NCI-H128 (cell line): ENCODE measurements at regions not wholly inside any gene's neighbourhood (a gene's known extent, or its start where the extent isn't known, plus 50 kb on each side); places are given as distances from the start of the nearest gene placed in this dataset.

Experiments
- DNase-seq: peaks from one replicate; lab custom pipeline; 2025; ENCODE audit not compliant: unreplicated experiment; lab: John Stamatoyannopoulos, UW

DNA sequence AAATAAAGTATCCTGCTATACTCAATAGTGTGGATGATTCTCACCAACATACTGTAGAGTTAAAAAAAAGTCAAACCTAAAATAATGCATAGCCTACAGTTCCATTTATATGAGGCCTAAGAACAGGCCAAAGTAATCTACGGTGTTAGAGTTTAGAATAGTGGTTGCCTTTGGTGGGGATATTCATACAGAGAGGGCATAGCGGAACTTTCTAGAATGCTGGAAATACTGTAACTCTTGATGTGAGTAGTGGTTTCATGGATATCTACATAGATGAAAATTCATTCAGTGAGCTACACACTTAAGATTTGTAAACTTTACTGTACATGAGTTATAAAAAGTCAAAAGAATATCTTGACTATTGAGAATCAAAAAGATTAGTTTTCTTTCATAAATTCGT lies 349.9 kb upstream of the NFE2L3 start:
- no peak for DNase-seq

- DNase-seq: no peak
These were observed 349.5 kb upstream of the NFE2L3 start for GRCh38 chr7:25802473-25802872.

DNA sequence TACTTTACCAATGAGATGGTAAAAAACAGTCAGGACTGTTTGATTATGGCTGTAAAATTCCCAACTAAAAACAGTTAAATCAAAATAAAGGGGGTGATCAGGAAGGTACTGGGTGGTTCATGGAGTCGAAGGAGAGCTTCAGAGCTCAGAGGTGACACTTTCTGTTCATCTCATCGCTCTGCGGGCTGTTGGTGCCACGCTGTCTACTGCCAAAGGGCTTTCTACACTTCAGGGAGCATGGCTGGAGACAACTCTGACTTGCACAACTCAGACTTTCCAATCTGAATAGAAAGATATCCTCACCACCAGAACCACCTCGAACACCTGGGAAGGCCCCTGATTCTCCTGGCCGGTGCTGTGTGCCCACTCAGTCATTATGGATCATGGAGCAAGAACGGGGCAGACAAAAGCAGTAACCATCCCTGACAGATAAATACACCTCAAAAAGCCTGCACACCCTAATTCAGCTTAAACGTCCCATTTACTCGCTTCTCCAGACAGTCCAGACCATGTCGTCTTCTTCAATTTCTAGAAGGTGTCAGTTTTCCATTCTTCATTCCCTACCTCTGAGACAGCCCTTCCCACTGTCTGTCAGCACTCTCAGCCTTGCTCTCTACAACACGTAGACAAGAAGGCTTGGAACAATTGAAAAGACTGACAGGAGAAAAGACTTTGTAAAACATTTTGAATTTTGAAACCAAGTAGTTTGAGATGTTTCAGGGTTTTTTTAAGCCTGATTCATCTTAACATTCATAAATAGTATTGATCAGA lies 348.7 kb upstream of the NFE2L3 start:
- no peak for DNase-seq

- no peak for DNase-seq
These were observed 347.8 kb upstream of the NFE2L3 start for GRCh38 chr7:25804154-25804553.

GRCh38 chr7:25805027-25805687 lies 346.8 kb upstream of the NFE2L3 start:
- DNase-seq: no peak

GRCh38 chr7:25807086-25807611 lies 344.8 kb upstream of the NFE2L3 start:
- no peak for DNase-seq

DNA sequence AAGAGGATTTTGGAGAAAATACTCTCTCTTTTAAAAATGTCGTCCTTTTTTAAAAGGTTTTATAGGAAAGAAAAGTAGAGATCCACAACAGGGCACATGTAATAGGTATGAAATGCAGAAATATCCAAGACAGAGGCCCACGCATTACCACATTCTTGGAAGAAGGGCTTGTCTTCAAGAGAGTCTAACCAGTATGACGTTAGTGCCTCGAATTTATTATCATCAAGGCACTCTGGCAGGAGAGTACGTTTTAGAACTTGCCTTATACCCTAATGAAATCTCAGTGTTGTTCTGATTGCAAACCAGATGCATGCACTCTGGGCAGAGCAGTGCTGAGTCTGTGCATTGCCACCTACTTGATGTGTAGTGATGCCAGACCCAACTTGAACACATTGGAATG lies 342.6 kb upstream of the NFE2L3 start:
- DNase-seq: no peak

DNA sequence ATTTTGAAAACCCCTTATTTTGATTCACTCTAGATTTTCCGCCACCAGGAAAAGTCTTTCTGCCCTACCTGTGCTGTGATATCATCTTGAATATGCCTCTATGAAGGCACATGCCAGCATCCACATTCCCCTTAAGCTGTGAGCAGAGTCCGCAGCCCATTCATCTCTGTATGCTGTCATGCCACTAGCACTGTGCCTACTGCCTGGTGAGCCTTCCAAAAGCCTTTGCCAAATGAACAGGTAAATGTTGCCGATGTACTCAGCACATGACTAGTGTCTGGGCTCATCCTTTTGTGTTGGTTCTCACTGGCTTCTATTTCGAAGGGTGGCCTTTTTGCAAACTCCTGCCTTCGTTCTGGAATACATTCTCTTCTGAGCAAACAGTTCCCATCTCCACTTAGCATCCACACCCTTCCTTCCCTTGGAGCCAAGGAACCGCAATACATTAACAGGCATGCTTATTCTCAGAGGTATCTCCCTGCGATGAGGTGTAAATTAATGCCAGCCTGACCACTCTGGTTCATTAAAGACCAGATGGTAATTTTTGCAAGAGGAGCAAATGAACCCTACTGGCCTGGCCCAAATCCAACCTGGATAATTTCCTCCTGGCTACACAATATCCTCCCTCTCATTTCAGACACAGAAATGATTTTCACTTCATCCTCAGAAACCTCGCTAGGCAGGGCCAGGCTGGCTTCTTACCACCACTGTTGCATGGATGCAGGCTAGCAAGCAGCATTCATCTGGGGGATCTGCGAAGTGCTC lies 339.7 kb upstream of the NFE2L3 start:
- DNase-seq: no peak

DNA sequence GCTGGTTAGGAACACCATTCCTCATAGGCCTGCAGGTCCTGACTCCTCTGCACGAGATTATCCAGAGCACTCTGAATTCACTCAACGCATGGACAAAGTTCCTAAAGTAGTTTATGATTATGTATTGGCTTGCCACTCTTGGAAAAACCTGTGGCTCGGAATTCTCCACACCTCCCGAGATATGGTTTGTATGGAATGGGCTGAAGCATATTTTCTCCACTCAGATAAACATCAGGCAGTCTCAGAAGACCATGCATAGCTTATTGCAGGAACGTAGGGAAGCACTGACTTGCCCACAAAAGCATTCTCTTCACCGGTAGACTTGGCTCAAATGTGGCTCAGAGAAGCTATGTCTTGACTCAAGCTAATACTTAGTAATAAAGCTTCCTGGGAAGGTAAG lies 338.6 kb upstream of the NFE2L3 start:
- DNase-seq: no peak

DNA sequence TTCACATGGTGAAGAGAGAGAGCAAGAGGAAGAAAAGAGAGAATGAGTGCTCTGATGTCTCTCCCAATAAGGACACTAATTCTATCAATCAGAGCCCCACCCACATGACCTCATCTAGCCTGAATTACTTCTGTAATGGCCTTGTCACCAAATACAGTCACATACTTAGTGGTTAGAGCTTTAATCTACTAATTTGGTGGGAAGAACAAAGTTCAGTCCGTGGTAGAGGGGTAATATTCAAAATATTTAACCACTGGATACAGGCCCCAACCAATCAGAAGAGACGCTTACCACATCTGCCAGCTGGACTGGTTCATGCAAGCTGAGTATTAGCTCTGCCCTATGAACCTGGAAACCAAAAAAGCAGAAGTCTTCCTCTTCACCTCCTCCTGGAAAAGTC lies 336.3 kb upstream of the NFE2L3 start:
- DNase-seq: no peak

DNA sequence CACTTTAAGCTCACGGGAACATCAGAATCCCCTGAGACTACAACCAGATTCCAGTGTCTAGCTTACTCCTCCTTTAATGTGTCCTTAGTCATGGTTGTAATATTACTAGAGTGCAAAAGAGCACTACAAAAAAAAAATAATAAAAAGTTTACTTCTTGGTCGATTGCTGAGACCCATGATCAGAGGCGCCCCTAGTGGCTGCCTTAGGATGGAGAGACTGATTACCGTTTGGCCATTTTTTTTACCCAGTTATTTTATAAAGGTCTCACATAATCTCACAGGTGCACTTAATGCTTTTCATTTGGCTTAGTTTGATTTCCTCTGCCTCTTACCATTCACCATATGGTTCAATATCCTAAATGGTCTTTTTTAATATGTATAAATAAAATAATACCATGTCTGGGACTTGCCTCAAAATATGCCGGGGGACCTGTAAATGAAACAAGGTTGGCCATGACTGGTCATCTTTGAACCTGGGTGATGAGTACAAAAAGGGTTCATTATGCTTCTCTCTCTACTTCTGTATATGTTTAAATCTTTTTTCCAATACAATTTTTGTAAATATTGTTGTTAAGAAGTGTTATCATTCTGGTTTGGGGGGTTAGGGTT lies 331.5 kb upstream of the NFE2L3 start:
- DNase-seq: no peak

- DNase-seq: no peak
These were observed 330.8 kb upstream of the NFE2L3 start for GRCh38 chr7:25821225-25821624.

GRCh38 chr7:25822823-25823222 lies 329.2 kb upstream of the NFE2L3 start:
- DNase-seq: no peak

DNA sequence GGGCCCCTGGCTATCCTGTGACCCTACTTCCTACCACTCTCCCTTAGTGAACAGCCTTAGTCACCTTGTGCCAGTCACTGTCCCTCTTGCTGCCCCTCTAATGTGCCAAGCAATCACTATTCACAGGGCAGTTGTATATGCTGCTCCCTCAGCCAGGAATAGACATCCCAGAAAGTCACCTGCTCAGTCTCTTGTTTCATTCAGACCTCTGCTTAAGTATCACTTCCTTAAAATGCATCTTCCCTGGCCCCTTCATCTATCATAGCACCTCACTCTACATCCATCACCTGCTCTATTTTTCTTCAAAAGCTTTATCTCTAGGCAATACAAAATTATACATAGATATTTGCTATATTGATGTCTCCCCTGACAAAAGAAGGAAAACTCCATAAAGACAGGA lies 328.4 kb upstream of the NFE2L3 start:
- DNase-seq: no peak

DNA sequence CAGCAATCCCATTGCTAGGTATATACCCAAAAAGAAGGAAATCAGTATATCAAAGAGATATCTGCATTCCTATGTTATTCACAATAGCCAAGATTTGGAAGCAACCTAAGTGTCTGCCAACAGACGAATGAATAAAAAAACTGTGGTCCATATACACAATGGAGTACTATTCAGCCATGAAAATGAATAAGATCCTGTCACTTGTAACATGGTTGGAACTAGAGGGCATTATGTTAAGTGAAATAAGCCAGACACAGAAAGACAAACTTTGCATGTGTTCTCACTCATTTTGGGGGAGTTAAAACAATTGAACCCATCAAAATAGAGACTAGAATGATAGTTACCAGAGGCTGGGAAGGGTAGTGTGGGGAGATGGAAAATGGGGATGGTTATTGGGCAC lies 323.5 kb upstream of the NFE2L3 start:
- DNase-seq: no peak

- DNase-seq: no peak
These were observed 322.3 kb upstream of the NFE2L3 start for GRCh38 chr7:25829663-25830062.

GRCh38 chr7:25830215-25830614 lies 321.8 kb upstream of the NFE2L3 start:
- peak; percentile 5 for DNase-seq

GRCh38 chr7:25831062-25831691 lies 320.8 kb upstream of the NFE2L3 start:
- DNase-seq: no peak

DNA sequence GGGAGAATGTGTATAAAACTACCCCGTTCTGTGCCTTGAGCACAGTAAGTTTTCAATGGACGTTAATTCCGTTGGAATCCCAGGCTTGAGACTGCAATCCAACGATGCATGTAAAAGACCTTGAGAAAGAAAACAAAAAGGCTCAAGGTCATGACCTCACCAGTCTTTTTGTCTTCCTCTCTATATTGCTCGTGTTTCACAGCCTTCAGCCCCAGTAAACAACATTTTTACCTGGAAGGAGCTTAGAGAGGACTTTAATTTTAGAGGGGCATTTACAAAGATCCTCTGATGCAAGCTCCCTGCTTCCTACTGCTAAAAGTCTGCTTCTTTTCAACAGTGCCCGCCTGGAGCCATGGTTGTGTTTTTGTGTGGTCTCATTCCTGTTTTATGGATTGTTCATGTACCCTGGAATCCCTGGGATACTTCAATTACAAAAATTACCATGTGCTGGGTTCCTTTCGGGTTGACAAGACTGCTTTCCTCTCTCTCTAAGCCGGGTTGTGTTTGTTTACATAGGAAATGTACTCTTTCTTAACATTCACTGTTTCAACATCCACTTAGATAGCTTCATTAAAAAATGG lies 320.1 kb upstream of the NFE2L3 start:
- DNase-seq: no peak

DNA sequence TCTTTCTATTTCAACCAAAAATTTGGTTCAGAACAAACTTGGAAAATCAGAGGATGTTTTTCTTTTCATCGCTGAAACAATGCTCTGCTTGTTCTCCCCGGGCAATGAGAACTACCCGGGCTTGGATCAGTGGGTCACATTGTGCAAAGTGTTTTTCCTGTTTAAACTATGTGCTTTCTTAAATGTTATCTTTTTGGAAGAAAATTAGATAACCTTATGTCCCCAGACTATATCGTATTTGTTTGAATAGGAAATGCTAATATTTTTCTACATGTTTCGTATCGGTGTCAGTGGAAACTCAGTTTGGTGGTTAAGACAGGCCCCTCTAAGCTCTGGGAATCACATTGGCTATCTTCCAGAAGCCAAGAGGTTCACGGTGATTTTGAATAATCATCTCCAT lies 319.5 kb upstream of the NFE2L3 start:
- DNase-seq: no peak

DNA sequence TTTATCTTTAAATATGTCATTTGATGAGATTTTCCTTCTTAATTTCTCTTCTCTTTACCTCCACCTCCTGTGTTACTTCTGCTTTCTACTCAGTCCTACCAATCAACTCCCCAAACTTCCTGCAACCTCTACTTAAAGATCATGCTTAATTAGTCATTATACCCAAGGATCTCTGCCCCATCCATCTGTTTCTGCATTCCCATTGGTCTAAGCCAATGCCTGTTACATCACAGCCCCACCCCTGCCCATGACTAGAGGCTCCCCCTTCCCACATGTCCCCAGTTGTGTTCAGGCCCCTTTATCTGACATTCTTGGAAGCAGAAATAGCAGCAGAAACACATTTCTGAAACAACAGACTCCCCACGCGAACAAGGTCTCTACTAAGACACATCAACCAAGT lies 319.1 kb upstream of the NFE2L3 start:
- no peak for DNase-seq
